ENCODE measurements at regions not wholly inside any gene's neighbourhood (a gene's known extent, or its start where the extent isn't known, plus 50 kb on each side); places are given as distances from the start of the nearest gene placed in this dataset.

GRCh38 chr10:121373411-121373810 lies 224.8 kb downstream of the FGFR2 start:
- TF ChIP-seq SMC3 (IDR thresholded peaks at IDR 0.05; ENCODE audit: low read depth, low read length) (no peak), EP300 (IDR thresholded peaks at IDR 0.05; ENCODE audit: borderline replicate concordance in 1 of 2, low read depth in 1 of 2, low read length in 1 of 2) (no peak), RAD21 (IDR thresholded peaks at IDR 0.05; ENCODE audit: low read length) (no peak), CTCF (IDR thresholded peaks at IDR 0.05) (no peak), FOXJ3 (CRISPR knock-in tag; IDR thresholded peaks at IDR 0.05) (no peak), FOXM1 (IDR thresholded peaks at IDR 0.05; ENCODE audit: low read depth) (no peak), SIN3A (IDR thresholded peaks at IDR 0.05; ENCODE audit: borderline replicate concordance, low read depth, low read length) (no peak), JUND (IDR thresholded peaks at IDR 0.05) (no peak), PBX3 (IDR thresholded peaks at IDR 0.05) (no peak), TEAD4 (IDR thresholded peaks at IDR 0.05; ENCODE audit: borderline replicate concordance, insufficient read depth) (no peak)

All from SK-N-SH (cell line).